GM23338 (cell line): ENCODE measurements at regions not wholly inside any gene's neighbourhood (a gene's known extent, or its start where the extent isn't known, plus 50 kb on each side); places are given as distances from the start of the nearest gene placed in this dataset.

ENCODE experiments used
- ATAC-seq: fragments of 200-7000 bp; cut with Tn5 transposase; 3 replicates; pipeline ENCODE4 v1.9.1; 2020
- DNase-seq: peaks from one replicate; pipeline ENCODE4 v3.0.0-alpha.2; 2015; ENCODE audit warnings: low spot score
- H2AFZ ChIP-seq: fragments of 200-600 bp; sonication (generic); 2 replicates; pipeline ENCODE4 v1.8.0; 2016; ENCODE audit warnings: antibody characterized with exemption, mild to moderate bottlenecking, moderate library complexity
- H3F3A ChIP-seq: fragments of 200-600 bp; sonication (generic); replicated peaks from 2 replicates; pipeline ENCODE4 v1.8.0; 2017; ENCODE audit warnings: antibody characterized with exemption, mixed run types, low read depth
- H3K27ac ChIP-seq: fragments of 200-600 bp; sonication (generic); 2 replicates; pipeline ENCODE4 v1.6.1; 2016; ENCODE audit warnings: low read depth
- H3K27me3 ChIP-seq: fragments of 200-600 bp; sonication (generic); 2 replicates; pipeline ENCODE4 v1.8.0; 2016; ENCODE audit warnings: mild to moderate bottlenecking, mixed run types, moderate library complexity; ENCODE audit not compliant: insufficient read depth
- H3K36me3 ChIP-seq: fragments of 200-600 bp; sonication (generic); 2 replicates; pipeline ENCODE4 v1.8.0; 2016; ENCODE audit warnings: mild to moderate bottlenecking; ENCODE audit not compliant: insufficient read depth
- H3K4me1 ChIP-seq: fragments of 200-600 bp; sonication (generic); 2 replicates; pipeline ENCODE4 v1.8.0; 2016; ENCODE audit warnings: mild to moderate bottlenecking, moderate library complexity; ENCODE audit not compliant: insufficient read depth
- H3K4me2 ChIP-seq: fragments of 200-600 bp; sonication (generic); 2 replicates; pipeline ENCODE4 v1.7.1; 2017; ENCODE audit warnings: mixed run types
- H3K4me3 ChIP-seq: fragments of 200-600 bp; sonication (generic); 2 replicates; pipeline ENCODE4 v1.6.1; 2016; ENCODE audit warnings: mixed run types
- H3K79me2 ChIP-seq: fragments of 200-600 bp; sonication (generic); replicated peaks from 2 replicates; pipeline ENCODE4 v1.8.0; 2017; ENCODE audit warnings: mild to moderate bottlenecking; ENCODE audit not compliant: insufficient read depth
- H3K9me2 ChIP-seq: fragments of 200-600 bp; sonication (generic); 2 replicates; pipeline ENCODE4 v1.8.0; 2017; ENCODE audit not compliant: insufficient read depth
- H4K20me1 ChIP-seq: fragments of 200-600 bp; sonication (generic); replicated peaks from 2 replicates; pipeline ENCODE4 v1.8.0; 2017; ENCODE audit warnings: mild to moderate bottlenecking; ENCODE audit not compliant: insufficient read depth
- H3K27ac Mint-ChIP-seq: 2 replicates; pipeline ENCODE4 v1.8.0; 2020; ENCODE audit warnings: inconsistent platforms, mild to moderate bottlenecking, moderate library complexity, mixed read lengths
- H3K27me3 Mint-ChIP-seq: 3 replicates; pipeline ENCODE4 v1.8.0; 2022; ENCODE audit warnings: low read depth, mild to moderate bottlenecking, moderate library complexity, mixed read lengths, inconsistent platforms; ENCODE audit not compliant: insufficient read depth, poor library complexity
- H3K36me3 Mint-ChIP-seq: 3 replicates; pipeline ENCODE4 v1.8.0; 2021; ENCODE audit warnings: low read depth, mild to moderate bottlenecking, inconsistent platforms, moderate library complexity, mixed read lengths
- H3K4me1 Mint-ChIP-seq: 3 replicates; pipeline ENCODE4 v1.8.0; 2020; ENCODE audit warnings: mild to moderate bottlenecking, inconsistent platforms, mixed read lengths
- H3K4me3 Mint-ChIP-seq: 3 replicates; pipeline ENCODE4 v1.8.0; 2021; ENCODE audit warnings: moderate library complexity, mild to moderate bottlenecking, inconsistent platforms, mixed read lengths
- H3K9me3 Mint-ChIP-seq: 3 replicates; pipeline ENCODE4 v1.8.0; 2020; ENCODE audit warnings: moderate library complexity, mild to moderate bottlenecking, inconsistent platforms, mixed read lengths
- CREB1 ChIP-seq: fragments of 250-450 bp; sonication (Bioruptor Pico); IDR thresholded peaks from 2 replicates; pipeline ENCODE4 v1.5.0; 2020; ENCODE audit warnings: low read depth, mild to moderate bottlenecking, moderate library complexity
- EZH2phosphoT487 ChIP-seq: fragments of 200-600 bp; sonication (generic); IDR thresholded peaks from one replicate; pipeline ENCODE4 v1.8.1; 2018; ENCODE audit warnings: antibody characterized with exemption; ENCODE audit not compliant: unreplicated experiment
- JUNB ChIP-seq: IDR thresholded peaks from one replicate; pipeline ENCODE4 v1.6.1; 2016; ENCODE audit warnings: antibody characterized with exemption; ENCODE audit not compliant: unreplicated experiment
- STAT1 ChIP-seq: IDR thresholded peaks from one replicate; pipeline ENCODE4 v1.6.1; 2016; ENCODE audit warnings: antibody characterized with exemption; ENCODE audit not compliant: unreplicated experiment
- ZNF114 ChIP-seq: fragments of 250-450 bp; sonication (Bioruptor Pico); IDR thresholded peaks from 2 replicates; pipeline ENCODE4 v1.5.0; 2020; ENCODE audit warnings: mild to moderate bottlenecking, moderate library complexity
- ZNF331 ChIP-seq: fragments of 250-450 bp; sonication (Bioruptor Pico); IDR thresholded peaks from 2 replicates; pipeline ENCODE4 v1.5.0; 2020; ENCODE audit warnings: low read depth, mild to moderate bottlenecking, moderate library complexity
- TF ChIP-seq, protein P1 (sequence below), 2 experiments: fragments of 200-600 bp in 1 of 2; sonication (generic) in 1 of 2; conservative IDR thresholded peaks; 2 replicates each; pipeline versions ENCODE4 v1.5.1 to v1.6.1; 2016 to 2017; ENCODE audit warnings: antibody characterized with exemption in 2 of 2, low read depth in 2 of 2, mild to moderate bottlenecking in 2 of 2, moderate library complexity in 1 of 2
- TF ChIP-seq, protein P2 (sequence below): fragments of 250-450 bp; sonication (Bioruptor Pico); IDR thresholded peaks from 2 replicates; pipeline ENCODE4 v1.5.0; 2020; ENCODE audit warnings: mild to moderate bottlenecking, moderate library complexity

DNA sequence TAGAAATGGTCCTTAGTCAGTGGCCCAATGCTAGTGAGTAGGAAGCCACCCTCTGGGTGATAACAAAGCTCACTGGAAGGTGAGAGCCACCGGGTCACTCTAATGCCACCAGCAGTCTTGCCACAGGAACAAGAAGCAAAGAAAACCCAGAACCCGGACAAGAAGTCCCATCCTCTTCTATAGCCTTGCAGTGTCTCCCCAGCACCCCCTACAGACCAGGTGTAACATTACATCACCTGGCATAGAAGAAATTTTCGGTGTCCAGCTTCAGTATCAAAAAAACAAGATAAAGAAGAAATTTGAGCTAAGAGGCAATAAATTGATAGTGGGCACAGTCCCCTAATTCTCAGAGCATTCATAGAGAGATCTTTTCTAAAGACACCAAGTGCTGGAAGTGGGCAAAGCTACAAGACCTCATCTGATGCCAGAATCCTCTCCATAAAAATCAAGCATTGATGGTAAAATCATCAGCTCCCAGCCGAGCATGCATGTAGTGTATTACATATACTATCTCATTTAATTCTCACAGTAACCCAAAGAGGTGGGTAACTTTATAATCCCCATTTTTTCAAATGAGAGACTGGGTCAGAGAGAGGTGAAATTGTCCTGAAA is 491.0 kb downstream of the MATN1 start:
- no peaks in the 10 kb centered on the region for H3K4me1 ChIP-seq
- no peaks in the 10 kb centered on the region for H3F3A ChIP-seq
- TF ChIP-seq STAT1: no peak
- TF ChIP-seq, protein P1, sequence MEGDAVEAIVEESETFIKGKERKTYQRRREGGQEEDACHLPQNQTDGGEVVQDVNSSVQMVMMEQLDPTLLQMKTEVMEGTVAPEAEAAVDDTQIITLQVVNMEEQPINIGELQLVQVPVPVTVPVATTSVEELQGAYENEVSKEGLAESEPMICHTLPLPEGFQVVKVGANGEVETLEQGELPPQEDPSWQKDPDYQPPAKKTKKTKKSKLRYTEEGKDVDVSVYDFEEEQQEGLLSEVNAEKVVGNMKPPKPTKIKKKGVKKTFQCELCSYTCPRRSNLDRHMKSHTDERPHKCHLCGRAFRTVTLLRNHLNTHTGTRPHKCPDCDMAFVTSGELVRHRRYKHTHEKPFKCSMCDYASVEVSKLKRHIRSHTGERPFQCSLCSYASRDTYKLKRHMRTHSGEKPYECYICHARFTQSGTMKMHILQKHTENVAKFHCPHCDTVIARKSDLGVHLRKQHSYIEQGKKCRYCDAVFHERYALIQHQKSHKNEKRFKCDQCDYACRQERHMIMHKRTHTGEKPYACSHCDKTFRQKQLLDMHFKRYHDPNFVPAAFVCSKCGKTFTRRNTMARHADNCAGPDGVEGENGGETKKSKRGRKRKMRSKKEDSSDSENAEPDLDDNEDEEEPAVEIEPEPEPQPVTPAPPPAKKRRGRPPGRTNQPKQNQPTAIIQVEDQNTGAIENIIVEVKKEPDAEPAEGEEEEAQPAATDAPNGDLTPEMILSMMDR (conservative IDR thresholded peaks at IDR 0.05; ENCODE audit: low read depth in 2 of 2): peak; percentile 75 to 85
- TF ChIP-seq ZNF114: no peak
- TF ChIP-seq EZH2phosphoT487: no peak
- no peak for TF ChIP-seq ZNF331 (CRISPR knock-in tag)
- TF ChIP-seq JUNB: no peak
- TF ChIP-seq, protein P2, sequence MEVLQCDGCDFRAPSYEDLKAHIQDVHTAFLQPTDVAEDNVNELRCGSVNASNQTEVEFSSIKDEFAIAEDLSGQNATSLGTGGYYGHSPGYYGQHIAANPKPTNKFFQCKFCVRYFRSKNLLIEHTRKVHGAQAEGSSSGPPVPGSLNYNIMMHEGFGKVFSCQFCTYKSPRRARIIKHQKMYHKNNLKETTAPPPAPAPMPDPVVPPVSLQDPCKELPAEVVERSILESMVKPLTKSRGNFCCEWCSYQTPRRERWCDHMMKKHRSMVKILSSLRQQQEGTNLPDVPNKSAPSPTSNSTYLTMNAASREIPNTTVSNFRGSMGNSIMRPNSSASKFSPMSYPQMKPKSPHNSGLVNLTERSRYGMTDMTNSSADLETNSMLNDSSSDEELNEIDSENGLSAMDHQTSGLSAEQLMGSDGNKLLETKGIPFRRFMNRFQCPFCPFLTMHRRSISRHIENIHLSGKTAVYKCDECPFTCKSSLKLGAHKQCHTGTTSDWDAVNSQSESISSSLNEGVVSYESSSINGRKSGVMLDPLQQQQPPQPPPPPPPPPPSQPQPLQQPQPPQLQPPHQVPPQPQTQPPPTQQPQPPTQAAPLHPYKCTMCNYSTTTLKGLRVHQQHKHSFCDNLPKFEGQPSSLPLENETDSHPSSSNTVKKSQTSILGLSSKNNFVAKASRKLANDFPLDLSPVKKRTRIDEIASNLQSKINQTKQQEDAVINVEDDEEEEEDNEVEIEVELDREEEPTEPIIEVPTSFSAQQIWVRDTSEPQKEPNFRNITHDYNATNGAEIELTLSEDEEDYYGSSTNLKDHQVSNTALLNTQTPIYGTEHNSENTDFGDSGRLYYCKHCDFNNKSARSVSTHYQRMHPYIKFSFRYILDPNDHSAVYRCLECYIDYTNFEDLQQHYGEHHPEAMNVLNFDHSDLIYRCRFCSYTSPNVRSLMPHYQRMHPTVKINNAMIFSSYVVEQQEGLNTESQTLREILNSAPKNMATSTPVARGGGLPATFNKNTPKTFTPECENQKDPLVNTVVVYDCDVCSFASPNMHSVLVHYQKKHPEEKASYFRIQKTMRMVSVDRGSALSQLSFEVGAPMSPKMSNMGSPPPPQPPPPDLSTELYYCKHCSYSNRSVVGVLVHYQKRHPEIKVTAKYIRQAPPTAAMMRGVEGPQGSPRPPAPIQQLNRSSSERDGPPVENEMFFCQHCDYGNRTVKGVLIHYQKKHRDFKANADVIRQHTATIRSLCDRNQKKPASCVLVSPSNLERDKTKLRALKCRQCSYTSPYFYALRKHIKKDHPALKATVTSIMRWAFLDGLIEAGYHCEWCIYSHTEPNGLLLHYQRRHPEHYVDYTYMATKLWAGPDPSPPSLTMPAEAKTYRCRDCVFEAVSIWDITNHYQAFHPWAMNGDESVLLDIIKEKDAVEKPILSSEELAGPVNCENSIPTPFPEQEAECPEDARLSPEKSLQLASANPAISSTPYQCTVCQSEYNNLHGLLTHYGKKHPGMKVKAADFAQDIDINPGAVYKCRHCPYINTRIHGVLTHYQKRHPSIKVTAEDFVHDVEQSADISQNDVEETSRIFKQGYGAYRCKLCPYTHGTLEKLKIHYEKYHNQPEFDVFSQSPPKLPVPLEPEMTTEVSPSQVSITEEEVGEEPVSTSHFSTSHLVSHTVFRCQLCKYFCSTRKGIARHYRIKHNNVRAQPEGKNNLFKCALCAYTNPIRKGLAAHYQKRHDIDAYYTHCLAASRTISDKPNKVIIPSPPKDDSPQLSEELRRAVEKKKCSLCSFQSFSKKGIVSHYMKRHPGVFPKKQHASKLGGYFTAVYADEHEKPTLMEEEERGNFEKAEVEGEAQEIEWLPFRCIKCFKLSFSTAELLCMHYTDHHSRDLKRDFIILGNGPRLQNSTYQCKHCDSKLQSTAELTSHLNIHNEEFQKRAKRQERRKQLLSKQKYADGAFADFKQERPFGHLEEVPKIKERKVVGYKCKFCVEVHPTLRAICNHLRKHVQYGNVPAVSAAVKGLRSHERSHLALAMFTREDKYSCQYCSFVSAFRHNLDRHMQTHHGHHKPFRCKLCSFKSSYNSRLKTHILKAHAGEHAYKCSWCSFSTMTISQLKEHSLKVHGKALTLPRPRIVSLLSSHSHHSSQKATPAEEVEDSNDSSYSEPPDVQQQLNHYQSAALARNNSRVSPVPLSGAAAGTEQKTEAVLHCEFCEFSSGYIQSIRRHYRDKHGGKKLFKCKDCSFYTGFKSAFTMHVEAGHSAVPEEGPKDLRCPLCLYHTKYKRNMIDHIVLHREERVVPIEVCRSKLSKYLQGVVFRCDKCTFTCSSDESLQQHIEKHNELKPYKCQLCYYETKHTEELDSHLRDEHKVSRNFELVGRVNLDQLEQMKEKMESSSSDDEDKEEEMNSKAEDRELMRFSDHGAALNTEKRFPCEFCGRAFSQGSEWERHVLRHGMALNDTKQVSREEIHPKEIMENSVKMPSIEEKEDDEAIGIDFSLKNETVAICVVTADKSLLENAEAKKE: no peak
- no peak for TF ChIP-seq CREB1
- DNase-seq (peak; percentile 71), ATAC-seq (peak; percentile 76)
- no peaks in the 10 kb centered on the region for H3K79me2 ChIP-seq
- H4K20me1 ChIP-seq: no peaks in the 10 kb centered on the region
- H3K4me3 ChIP-seq: no peak overlapping the region
- H3K27me3 ChIP-seq: no peaks in the 10 kb centered on the region
- H3K36me3 ChIP-seq: no peaks in the 10 kb centered on the region
- no peak overlapping the region for H2AFZ ChIP-seq
- Mint-ChIP-seq H3K27me3 (peaks cover 2% of the 10 kb centered on the region), H3K4me1 (no peaks in the 10 kb centered on the region), H3K4me3 (no peak overlapping the region), H3K27ac (no peak overlapping the region), H3K36me3 (no peaks in the 10 kb centered on the region), H3K9me3 (0 out of 3 replicates have a peak, but pooled peaks cover 3% of the 10 kb centered on the region)
- no peaks in the 10 kb centered on the region for H3K9me2 ChIP-seq
- H3K27ac ChIP-seq: no peak overlapping the region
- H3K4me2 ChIP-seq: no peak overlapping the region
